ENCODE measurements at regions not wholly inside any gene's neighbourhood (a gene's known extent, or its start where the extent isn't known, plus 50 kb on each side); places are given as distances from the start of the nearest gene placed in this dataset.

GRCh38 chr1:214165850-214166374, 115.0 kb upstream of the SMYD2 start:
- Histone ChIP-seq H3K4me3 (no peak overlapping the region), H3K4me1 (ENCODE audit: insufficient read depth) (peaks cover 4% of the 10 kb centered on the region; the same call in 1 of the 2 replicates), H3K4me2 (no peak overlapping the region), H3K79me2 (replicated peaks; ENCODE audit: insufficient read depth) (no peaks in the 10 kb centered on the region), H3K36me3 (ENCODE audit: insufficient read depth) (no peaks in the 10 kb centered on the region), H3K27me3 (ENCODE audit: insufficient read depth) (no peaks in the 10 kb centered on the region), H3K27ac (ENCODE audit: low read depth) (no peak overlapping the region), H3F3A (replicated peaks; ENCODE audit: low read depth) (no peaks in the 10 kb centered on the region), H3K9me2 (ENCODE audit: insufficient read depth) (0 out of 2 replicates have a peak, but pooled peaks cover 8% of the 10 kb centered on the region), H2AFZ (no peak overlapping the region), H4K20me1 (replicated peaks; ENCODE audit: insufficient read depth) (no peaks in the 10 kb centered on the region)
- H3K4me1 Mint-ChIP-seq = peaks cover 9% of the 10 kb centered on the region
- DNase-seq (ENCODE audit: low spot score) (no peak), ATAC-seq (no peak)
- TF ChIP-seq ETS1 (IDR thresholded peaks at IDR 0.05) (no peak), REST (IDR thresholded peaks at IDR 0.05; ENCODE audit: unreplicated experiment) (no peak), ZNF331 (CRISPR knock-in tag; IDR thresholded peaks at IDR 0.05; ENCODE audit: low read depth) (no peak), NANOG (IDR thresholded peaks at IDR 0.05; ENCODE audit: borderline replicate concordance) (no peak), ZNF462 (CRISPR knock-in tag; IDR thresholded peaks at IDR 0.05) (no peak), JUNB (IDR thresholded peaks at IDR 0.05; ENCODE audit: unreplicated experiment) (no peak)
- no peaks in the 10 kb centered on the region for H3K27me3 Mint-ChIP-seq (ENCODE audit: insufficient read depth, low read depth, poor library complexity)
- no peaks in the 10 kb centered on the region for H3K9me3 Mint-ChIP-seq
- no peaks in the 10 kb centered on the region for H3K36me3 Mint-ChIP-seq (ENCODE audit: low read depth)
- no peak overlapping the region for H3K4me3 Mint-ChIP-seq
- no peak overlapping the region for H3K27ac Mint-ChIP-seq

Data from GM23338 (cell line).